GM13977 (cell line): ENCODE measurements at regions not wholly inside any gene's neighbourhood (a gene's known extent, or its start where the extent isn't known, plus 50 kb on each side); places are given as distances from the start of the nearest gene placed in this dataset.
"Not testable (repeated sequence)": the region's sequence is repeated elsewhere in the genome, so short reads cannot be mapped to it uniquely, and the experiment has no call there.

Experiments used
- DNase-seq: peaks from one replicate; pipeline ENCODE4 v3.0.0; 2012; ENCODE audit warnings: low spot score
- CTCF ChIP-seq: IDR thresholded peaks from 2 replicates; pipeline ENCODE4 v1.5.1; 2012; ENCODE audit warnings: mild to moderate bottlenecking, control low read depth; ENCODE audit not compliant: insufficient read depth; ENCODE audit errors: extremely low read depth, missing control alignments
- in situ Hi-C: fragments of 300-500 bp; cut with MboI; formaldehyde crosslinking; loops from one replicate; pipeline ENCODE4 v1.12.0; 2022; ENCODE audit warnings: low sequenced_read_pairs, low pct_unique_long_range_greater_than_20kb, mixed read lengths, inconsistent platforms; ENCODE audit not compliant: unreplicated experiment

GRCh38 chr2:126978333-126978732, 79.6 kb downstream of the TEX51 start:
- no peak for TF ChIP-seq CTCF
- in situ Hi-C loops = no loop called here
- DNase-seq = no peak

- DNase-seq = no peak
- in situ Hi-C loops = no loop called here
- TF ChIP-seq CTCF = no peak
These were observed 80.6 kb downstream of the TEX51 start for GRCh38 chr2:126979039-126980003.

- no peak for TF ChIP-seq CTCF
- DNase-seq = no peak
- in situ Hi-C loops = no loop called here
These were observed 82.8 kb downstream of the TEX51 start for GRCh38 chr2:126981476-126981875.

DNA sequence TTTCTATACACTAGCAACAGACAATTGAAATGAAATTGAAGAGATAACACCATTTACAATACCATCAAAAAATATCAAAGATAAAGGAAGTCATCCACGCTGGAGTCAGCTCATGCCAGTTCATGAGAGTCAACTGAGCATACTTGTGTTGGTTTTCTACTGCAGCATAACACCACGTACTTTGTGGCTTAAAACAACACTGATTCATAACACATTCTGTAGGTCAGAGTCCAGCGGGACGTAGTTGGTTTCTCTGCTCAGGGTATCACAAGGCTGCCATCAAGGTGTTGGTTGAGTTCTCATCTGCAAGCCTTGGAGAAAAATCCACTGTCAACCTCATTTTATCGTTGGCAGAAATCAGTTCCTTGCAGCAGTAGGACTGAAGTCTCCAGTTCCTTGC, 84.2 kb downstream of the TEX51 start:
- TF ChIP-seq CTCF = no peak
- in situ Hi-C loops = no loop called here
- DNase-seq = no peak

GRCh38 chr2:126986631-126987187, 88.0 kb downstream of the TEX51 start:
- in situ Hi-C loops = no loop called here
- no peak for DNase-seq
- no peak for TF ChIP-seq CTCF

DNA sequence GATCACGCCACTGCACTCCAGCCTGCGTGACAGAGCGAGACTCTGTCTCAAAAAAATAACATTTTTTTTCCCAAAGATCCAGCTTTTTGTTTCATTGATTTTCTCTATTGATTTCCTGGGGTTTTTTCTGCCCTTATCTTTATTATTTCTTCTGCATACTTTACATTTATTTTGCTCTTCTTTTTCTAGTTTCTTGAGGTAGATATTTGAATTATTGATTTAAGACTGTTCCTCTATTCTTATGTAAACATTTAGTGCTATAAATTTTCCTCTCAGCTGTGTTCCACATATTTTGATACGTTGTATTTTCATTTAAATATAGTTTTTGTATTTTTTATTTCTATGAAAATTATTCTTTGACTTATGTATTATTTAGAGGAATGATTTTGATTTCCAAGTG, 89.8 kb downstream of the TEX51 start:
- TF ChIP-seq CTCF = no peak
- in situ Hi-C loops = no loop called here
- no peak for DNase-seq

- in situ Hi-C loops = not testable (repeated sequence)
These were observed 90.4 kb downstream of the TEX51 start for GRCh38 chr2:126989064-126989463.

More at GRCh38 chr2:126989064-126989463, 90.4 kb downstream of the TEX51 start:
- not testable (repeated sequence) for DNase-seq
